Activated CD8-positive, alpha-beta memory T cell treated with anti-CD3 and anti-CD28 coated beads, Interleukin-2, amount 50 U/mL, for 1 hour (primary cell): ENCODE measurements at regions not wholly inside any gene's neighbourhood (a gene's known extent, or its start where the extent isn't known, plus 50 kb on each side); places are given as distances from the start of the nearest gene placed in this dataset.

ENCODE experiments used
- DNase-seq: peaks from one replicate; pipeline ENCODE4 v3.0.0-alpha.2; 2020; ENCODE audit errors: extremely low read depth

GRCh38 chr18:40569605-40570004 is 1385.4 kb upstream of the PIK3C3 start:
- DNase-seq: no peak

DNA sequence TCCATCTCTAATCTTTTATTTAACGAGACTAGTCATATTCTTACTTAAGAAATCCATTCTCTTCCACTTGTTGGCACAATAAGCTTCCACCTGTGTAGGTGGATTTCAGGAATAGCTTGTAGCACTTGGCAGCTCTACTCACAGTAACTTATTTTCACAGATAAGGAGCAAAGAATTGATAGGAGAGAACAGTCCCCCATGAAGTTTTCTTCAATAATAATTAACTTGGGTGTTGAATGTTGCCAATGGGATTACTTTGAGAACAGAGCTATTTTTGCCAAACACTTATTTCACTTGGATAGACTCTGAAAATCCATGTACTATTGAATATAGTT is 1388.6 kb upstream of the PIK3C3 start:
- DNase-seq: no peak

GRCh38 chr18:40565805-40566509 is 1389.1 kb upstream of the PIK3C3 start:
- no peak for DNase-seq

- no peak for DNase-seq
Measured at GRCh38 chr18:40559556-40559955, 1395.5 kb upstream of the PIK3C3 start.

DNA sequence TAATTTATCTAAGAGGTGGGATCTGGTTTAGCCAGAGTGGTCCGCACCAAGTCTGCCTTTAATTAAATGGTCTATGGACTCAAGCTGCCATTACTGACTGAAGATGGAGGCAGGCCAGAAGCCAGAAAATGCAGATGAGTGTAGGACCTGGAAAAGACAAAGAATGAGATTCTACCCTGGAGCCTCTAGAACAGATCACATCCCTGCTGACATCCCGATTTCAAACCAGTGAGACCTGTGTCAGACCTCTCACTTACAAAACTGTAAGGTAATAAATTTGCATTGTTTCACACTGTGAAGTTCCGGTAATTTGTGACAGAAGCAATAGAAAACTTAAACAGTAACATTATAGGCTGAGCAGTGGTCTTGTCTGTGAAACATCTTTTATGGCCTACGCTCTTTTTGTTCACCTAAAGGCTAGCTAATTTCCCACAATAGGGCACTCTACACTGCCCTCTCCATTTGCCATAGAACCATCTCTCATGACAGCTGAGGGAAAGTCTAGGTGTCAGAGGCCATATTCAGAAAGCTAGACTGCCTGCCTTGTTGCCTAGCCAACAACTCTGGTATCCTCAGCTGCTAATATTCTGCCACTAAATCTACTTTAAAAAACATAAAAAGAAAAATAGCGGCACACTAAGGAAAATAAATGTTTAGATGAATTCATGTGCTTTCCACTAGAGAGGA is 1396.2 kb upstream of the PIK3C3 start:
- DNase-seq: no peak

DNA sequence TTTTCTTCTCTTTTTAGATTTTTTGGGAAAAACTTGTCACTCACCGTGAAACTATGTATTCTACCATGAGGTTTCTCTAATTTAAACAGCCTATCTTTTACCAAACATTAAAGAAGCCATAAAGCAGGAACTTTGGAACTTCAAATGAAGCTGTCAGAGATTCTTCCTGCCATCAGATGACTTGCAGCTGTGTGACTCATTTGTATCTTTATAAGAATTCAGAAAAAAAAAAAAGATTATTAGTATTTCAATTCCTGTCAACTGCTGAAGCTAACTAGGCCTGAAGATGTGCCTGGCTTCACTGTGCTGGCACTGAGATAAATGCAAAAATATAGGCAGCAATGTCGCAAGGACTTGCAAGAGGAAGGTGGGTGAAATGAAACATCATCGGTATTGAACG is 1399.1 kb upstream of the PIK3C3 start:
- no peak for DNase-seq

DNA sequence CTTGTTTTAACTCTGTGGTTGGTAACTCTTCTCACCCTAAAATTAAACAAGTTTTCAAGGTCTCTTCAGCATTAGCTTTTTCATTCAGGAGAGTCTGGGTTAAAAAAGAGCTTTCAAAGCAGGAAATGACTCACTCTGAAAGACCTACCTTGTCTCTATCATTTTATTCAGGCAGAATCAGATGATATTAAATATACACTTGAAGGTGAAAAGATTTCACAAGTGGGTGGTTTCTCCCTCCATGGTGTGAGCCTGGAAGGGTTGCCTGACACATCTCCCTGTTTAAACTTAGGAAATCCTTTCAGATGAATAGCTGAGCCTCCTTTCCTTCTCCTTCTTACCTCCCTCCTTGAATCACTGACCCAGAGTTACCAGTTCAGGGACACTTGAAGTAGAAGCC is 1402.0 kb upstream of the PIK3C3 start:
- DNase-seq: no peak

- no peak for DNase-seq
Measured at GRCh38 chr18:40546875-40547274, 1408.2 kb upstream of the PIK3C3 start.

GRCh38 chr18:40534723-40535122 is 1420.3 kb upstream of the PIK3C3 start:
- no peak for DNase-seq

- no peak for DNase-seq
Measured at GRCh38 chr18:40532046-40532445, 1423.0 kb upstream of the PIK3C3 start.

GRCh38 chr18:40531051-40531450 is 1424.0 kb upstream of the PIK3C3 start:
- no peak for DNase-seq

- DNase-seq: no peak
Measured at GRCh38 chr18:40529478-40529877, 1425.6 kb upstream of the PIK3C3 start.

DNA sequence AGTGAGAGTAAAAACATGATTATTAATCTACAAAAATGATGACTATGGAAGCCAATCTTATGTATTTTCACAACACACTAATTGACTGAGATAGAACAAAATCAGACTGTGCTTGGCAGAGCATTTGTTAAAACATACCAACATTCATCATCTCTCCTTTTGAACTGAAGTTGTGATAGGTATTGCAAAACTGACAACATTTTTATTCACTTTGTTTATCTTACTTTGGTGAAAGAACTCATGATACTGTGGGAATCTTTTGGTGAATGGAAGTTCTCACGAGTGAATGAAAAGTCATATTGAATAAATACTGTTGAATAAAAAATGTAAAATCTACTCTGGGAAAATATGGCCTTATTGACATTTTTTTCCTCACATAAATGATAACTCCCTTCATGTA is 1430.2 kb upstream of the PIK3C3 start:
- no peak for DNase-seq

GRCh38 chr18:40523287-40523686 is 1431.7 kb upstream of the PIK3C3 start:
- DNase-seq: no peak

DNA sequence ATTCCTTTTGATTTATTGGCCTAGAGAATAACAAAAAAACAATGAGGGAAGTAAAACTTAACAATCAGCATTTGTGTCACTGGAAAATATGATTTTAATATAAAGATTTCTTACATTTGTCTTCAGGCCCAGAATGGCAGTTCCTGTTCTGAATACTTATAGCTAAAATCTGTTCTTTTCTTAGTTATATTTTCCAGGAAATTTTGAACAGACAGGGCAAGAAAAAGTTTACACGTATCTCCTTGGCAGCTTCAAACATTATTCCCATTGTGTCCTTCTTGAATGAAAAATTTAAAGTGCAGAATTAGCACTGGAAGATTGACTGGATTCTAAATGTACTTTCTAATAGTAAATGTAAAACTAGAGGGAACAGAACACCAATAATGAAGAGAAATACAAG is 1454.0 kb upstream of the PIK3C3 start:
- DNase-seq: no peak

DNA sequence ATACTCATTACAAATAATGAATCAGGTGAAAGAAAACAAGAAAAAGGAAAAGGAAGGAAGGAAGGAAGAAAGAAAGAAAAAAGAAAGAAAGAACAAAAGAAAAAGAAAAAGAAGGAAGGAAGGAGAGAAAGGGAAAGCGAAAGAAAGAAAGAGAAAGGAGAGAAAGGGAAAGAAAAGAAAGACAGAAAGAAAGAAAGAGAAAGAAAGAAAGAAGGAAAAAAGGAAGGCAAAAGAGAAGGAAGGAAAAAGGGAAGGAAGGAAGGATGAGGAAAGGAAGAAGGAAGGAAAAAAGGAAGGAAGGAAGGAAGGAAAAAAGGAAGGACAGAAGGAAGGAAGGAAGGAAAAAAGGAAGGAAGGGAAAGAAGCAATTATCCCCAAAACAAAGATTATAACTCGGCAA is 1460.4 kb upstream of the PIK3C3 start:
- DNase-seq: no peak

- no peak for DNase-seq
Measured at GRCh38 chr18:40493316-40493715, 1461.7 kb upstream of the PIK3C3 start.

DNA sequence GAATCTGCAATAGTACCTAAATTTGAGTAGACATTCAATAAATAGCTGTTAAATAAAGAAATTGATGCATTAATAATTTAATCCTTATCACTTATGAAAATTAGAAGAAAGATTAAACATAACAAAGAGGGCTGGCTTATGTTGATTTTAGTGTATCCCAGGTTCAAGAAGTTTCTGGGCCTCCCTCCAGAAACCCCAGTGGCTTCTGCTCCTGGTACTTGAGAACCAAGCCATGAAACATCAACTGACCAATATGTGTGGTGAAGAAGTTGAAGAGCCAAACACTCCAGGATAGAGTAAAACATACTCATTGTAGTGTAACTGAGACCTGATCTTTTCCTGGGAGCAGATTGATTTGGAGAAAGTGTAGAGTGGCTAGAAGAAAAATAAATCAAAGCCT is 1465.7 kb upstream of the PIK3C3 start:
- no peak for DNase-seq

DNA sequence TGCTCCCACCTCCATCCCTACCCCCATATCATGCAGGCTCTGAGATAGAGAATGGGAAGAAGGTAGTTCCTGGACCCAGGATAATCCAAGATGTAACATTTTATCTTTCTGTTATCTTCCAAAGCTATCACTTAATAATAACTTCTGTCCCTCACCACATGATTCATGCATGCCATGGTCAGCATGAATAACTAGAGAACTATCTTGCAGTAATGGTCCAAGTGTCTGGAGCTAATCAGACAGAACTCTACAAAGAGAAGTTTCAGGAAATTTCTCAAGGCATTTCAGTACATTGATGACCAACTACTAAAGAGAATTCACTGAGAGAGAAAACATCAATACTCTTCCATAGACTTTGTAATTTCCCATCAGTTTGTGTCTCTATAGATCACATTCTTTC is 1469.7 kb upstream of the PIK3C3 start:
- no peak for DNase-seq

GRCh38 chr18:40473221-40474029 is 1481.6 kb upstream of the PIK3C3 start:
- no peak for DNase-seq

- DNase-seq: no peak
Measured at GRCh38 chr18:40470723-40471122, 1484.3 kb upstream of the PIK3C3 start.

DNA sequence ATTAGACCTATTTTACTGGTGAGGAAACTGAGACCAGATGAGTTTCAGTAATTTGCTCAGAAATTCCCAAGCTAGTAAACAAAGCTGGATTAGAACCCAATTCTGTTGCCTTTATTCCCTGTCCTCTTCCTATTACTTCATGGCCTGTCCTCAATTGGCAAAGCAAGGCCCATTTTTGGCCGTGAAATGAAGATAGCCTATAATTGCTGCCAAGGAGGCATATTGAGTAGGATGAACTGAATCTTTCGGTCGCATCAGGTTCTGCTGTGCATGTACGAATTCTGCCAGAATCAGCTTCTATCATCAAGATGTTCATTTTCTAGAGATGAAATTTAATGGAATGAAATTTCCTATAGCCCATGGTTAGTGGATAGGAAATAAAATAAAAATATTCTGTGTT is 1485.2 kb upstream of the PIK3C3 start:
- no peak for DNase-seq

- DNase-seq: no peak
Measured at GRCh38 chr18:40469316-40469715, 1485.7 kb upstream of the PIK3C3 start.
